Hematopoietic multipotent progenitor cell treated with erythropoietin and hydrocortisone succinate and interleukin-3 and kit ligand, for 6 days (in vitro differentiated cells): ENCODE measurements at regions not wholly inside any gene's neighbourhood (a gene's known extent, or its start where the extent isn't known, plus 50 kb on each side); places are given as distances from the start of the nearest gene placed in this dataset.
A peak's percentile ranks its signal among the peaks of the same experiment; 100 is the strongest.
"Not testable (repeated sequence)": the region's sequence is repeated elsewhere in the genome, so short reads cannot be mapped to it uniquely, and the experiment has no call there.

Experiments
- DNase-seq: peaks from one replicate; pipeline ENCODE4 v3.0.0-alpha.2; 2015

- peak; percentile 19 for DNase-seq
These were observed 121.5 kb downstream of the CCDC34 start for GRCh38 chr11:27241311-27242122.

GRCh38 chr11:27239305-27239942 lies 123.6 kb downstream of the CCDC34 start:
- no peak for DNase-seq

- DNase-seq: no peak
These were observed 124.2 kb downstream of the CCDC34 start for GRCh38 chr11:27238811-27239210.

- DNase-seq: no peak
These were observed 125.4 kb downstream of the CCDC34 start for GRCh38 chr11:27237643-27238042.

GRCh38 chr11:27234961-27235360 lies 128.1 kb downstream of the CCDC34 start:
- no peak for DNase-seq

- DNase-seq: no peak
These were observed 128.9 kb downstream of the CCDC34 start for GRCh38 chr11:27234043-27234668.

GRCh38 chr11:27233654-27234042 lies 129.4 kb downstream of the CCDC34 start:
- DNase-seq: no peak

- no peak for DNase-seq
These were observed 131.5 kb downstream of the CCDC34 start for GRCh38 chr11:27231530-27231929.

- DNase-seq: no peak
These were observed 132.8 kb downstream of the CCDC34 start for GRCh38 chr11:27230192-27230572.

- no peak for DNase-seq
These were observed 133.4 kb downstream of the CCDC34 start for GRCh38 chr11:27229511-27230191.

- DNase-seq: no peak
These were observed 134.1 kb downstream of the CCDC34 start for GRCh38 chr11:27228906-27229290.

- no peak for DNase-seq
These were observed 134.6 kb downstream of the CCDC34 start for GRCh38 chr11:27228232-27228905.

- no peak for DNase-seq
These were observed 135.3 kb downstream of the CCDC34 start for GRCh38 chr11:27227736-27228135.

GRCh38 chr11:27219487-27220039 lies 143.5 kb downstream of the CCDC34 start:
- DNase-seq: not testable (repeated sequence)

- DNase-seq: no peak
These were observed 144.5 kb downstream of the CCDC34 start for GRCh38 chr11:27218421-27219038.

- no peak for DNase-seq
These were observed 145.0 kb downstream of the CCDC34 start for GRCh38 chr11:27217948-27218420.

- no peak for DNase-seq
These were observed 145.5 kb downstream of the CCDC34 start for GRCh38 chr11:27217496-27217895.

GRCh38 chr11:27216270-27217149 lies 146.5 kb downstream of the CCDC34 start:
- no peak for DNase-seq

GRCh38 chr11:27215471-27216269 lies 147.3 kb downstream of the CCDC34 start:
- no peak for DNase-seq

GRCh38 chr11:27214713-27215112 lies 148.3 kb downstream of the CCDC34 start:
- DNase-seq: no peak
